ENCODE measurements at regions not wholly inside any gene's neighbourhood (a gene's known extent, or its start where the extent isn't known, plus 50 kb on each side); places are given as distances from the start of the nearest gene placed in this dataset.

- TF ChIP-seq, protein P1, sequence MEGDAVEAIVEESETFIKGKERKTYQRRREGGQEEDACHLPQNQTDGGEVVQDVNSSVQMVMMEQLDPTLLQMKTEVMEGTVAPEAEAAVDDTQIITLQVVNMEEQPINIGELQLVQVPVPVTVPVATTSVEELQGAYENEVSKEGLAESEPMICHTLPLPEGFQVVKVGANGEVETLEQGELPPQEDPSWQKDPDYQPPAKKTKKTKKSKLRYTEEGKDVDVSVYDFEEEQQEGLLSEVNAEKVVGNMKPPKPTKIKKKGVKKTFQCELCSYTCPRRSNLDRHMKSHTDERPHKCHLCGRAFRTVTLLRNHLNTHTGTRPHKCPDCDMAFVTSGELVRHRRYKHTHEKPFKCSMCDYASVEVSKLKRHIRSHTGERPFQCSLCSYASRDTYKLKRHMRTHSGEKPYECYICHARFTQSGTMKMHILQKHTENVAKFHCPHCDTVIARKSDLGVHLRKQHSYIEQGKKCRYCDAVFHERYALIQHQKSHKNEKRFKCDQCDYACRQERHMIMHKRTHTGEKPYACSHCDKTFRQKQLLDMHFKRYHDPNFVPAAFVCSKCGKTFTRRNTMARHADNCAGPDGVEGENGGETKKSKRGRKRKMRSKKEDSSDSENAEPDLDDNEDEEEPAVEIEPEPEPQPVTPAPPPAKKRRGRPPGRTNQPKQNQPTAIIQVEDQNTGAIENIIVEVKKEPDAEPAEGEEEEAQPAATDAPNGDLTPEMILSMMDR (IDR thresholded peaks at IDR 0.05) = no peak
- Mint-ChIP-seq H3K4me1 (no peaks in the 10 kb centered on the region), H3K27ac (no peak overlapping the region), H3K36me3 (no peaks in the 10 kb centered on the region), H3K27me3 (ENCODE audit: low read depth in 2 of 2) (no peaks in the 10 kb centered on the region), H3K4me3 (no peak overlapping the region), H3K9me3 (peaks cover 9 to 13% of the 10 kb centered on the region in 2 donors)
- Histone ChIP-seq H3K4me3 (ENCODE audit: low read length) (no peak overlapping the region), H3K27me3 (ENCODE audit: control insufficient read depth, insufficient read depth, low read length) (no peaks in the 10 kb centered on the region), H3K4me1 (ENCODE audit: control insufficient read depth, insufficient read depth, low read length) (no peaks in the 10 kb centered on the region), H3K36me3 (ENCODE audit: control insufficient read depth, insufficient read depth, low read length) (no peaks in the 10 kb centered on the region), H3K27ac (ENCODE audit: low read length) (no peak overlapping the region), H3K9me3 (ENCODE audit: control insufficient read depth, insufficient read depth, low read length) (peaks cover 4% of the 10 kb centered on the region)
- DNase-seq (no peak), ATAC-seq (no peak)
- intact Hi-C loops (cut with micrococcal nuclease) = no loop called here
- 83% methylated on average over 3 of the region's 3 CpGs for WGBS (ENCODE audit: insufficient coverage)
Measured at GRCh38 chr18:41353777-41354528, 601.1 kb upstream of the PIK3C3 start.

GRCh38 chr18:41351430-41351829, 603.6 kb upstream of the PIK3C3 start:
- Mint-ChIP-seq H3K27ac (no peak overlapping the region), H3K4me3 (no peak overlapping the region), H3K9me3 (peaks cover 6% of the 10 kb centered on the region in 2 donors), H3K27me3 (ENCODE audit: low read depth in 2 of 2) (no peaks in the 10 kb centered on the region), H3K36me3 (no peaks in the 10 kb centered on the region), H3K4me1 (no peaks in the 10 kb centered on the region)
- Histone ChIP-seq H3K27me3 (ENCODE audit: control insufficient read depth, insufficient read depth, low read length) (no peaks in the 10 kb centered on the region), H3K4me1 (ENCODE audit: control insufficient read depth, insufficient read depth, low read length) (no peaks in the 10 kb centered on the region), H3K27ac (ENCODE audit: low read length) (no peak overlapping the region), H3K4me3 (ENCODE audit: low read length) (no peak overlapping the region), H3K9me3 (ENCODE audit: control insufficient read depth, insufficient read depth, low read length) (no peaks in the 10 kb centered on the region), H3K36me3 (ENCODE audit: control insufficient read depth, insufficient read depth, low read length) (no peaks in the 10 kb centered on the region)
- 70% methylated on average over 2 of the region's 3 CpGs for WGBS (ENCODE audit: insufficient coverage)
- TF ChIP-seq, protein P1 (IDR thresholded peaks at IDR 0.05) = no peak
- intact Hi-C loops (cut with micrococcal nuclease) = no loop called here
- DNase-seq = no peak
- ATAC-seq = no peak

DNA sequence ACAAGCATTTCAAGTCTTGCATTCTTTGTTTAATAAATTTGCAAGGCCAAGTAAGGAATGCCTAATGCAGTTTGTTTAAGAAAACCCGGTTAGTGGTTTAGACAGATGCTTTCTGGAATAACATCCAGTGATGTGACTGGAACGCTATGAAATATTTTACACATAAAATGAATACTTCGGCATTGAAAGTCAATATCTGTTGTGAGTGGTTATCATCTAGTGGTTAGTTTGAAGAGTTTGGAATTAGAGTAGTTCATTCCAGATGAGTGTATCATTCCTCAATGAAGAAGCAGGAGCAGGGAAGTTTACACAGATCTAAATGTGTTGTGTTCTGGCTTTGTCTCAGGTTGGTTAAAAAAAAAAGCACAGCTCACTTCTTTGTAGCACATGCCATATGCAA, 608.0 kb upstream of the PIK3C3 start:
- Histone ChIP-seq H3K27ac (ENCODE audit: low read length) (no peak overlapping the region), H3K9me3 (ENCODE audit: control insufficient read depth, insufficient read depth, low read length) (no peaks in the 10 kb centered on the region), H3K27me3 (ENCODE audit: control insufficient read depth, insufficient read depth, low read length) (no peaks in the 10 kb centered on the region), H3K4me1 (ENCODE audit: control insufficient read depth, insufficient read depth, low read length) (no peaks in the 10 kb centered on the region), H3K36me3 (ENCODE audit: control insufficient read depth, insufficient read depth, low read length) (no peaks in the 10 kb centered on the region), H3K4me3 (ENCODE audit: low read length) (no peak overlapping the region)
- intact Hi-C loops (cut with micrococcal nuclease) = no loop called here
- peaks cover 7 to 15% of the 10 kb centered on the region in 2 donors for H3K9me3 Mint-ChIP-seq
- ATAC-seq (no peak), DNase-seq (no peak)
- no peaks in the 10 kb centered on the region for H3K4me1 Mint-ChIP-seq
- H3K36me3 Mint-ChIP-seq = no peaks in the 10 kb centered on the region
- TF ChIP-seq, protein P1 (IDR thresholded peaks at IDR 0.05) = no peak
- H3K27ac Mint-ChIP-seq = no peak overlapping the region
- no peaks in the 10 kb centered on the region for H3K27me3 Mint-ChIP-seq (ENCODE audit: low read depth in 2 of 2)
- H3K4me3 Mint-ChIP-seq = no peak overlapping the region
- 90% methylated on average over 3 of the region's 3 CpGs for WGBS (ENCODE audit: insufficient coverage)

DNA sequence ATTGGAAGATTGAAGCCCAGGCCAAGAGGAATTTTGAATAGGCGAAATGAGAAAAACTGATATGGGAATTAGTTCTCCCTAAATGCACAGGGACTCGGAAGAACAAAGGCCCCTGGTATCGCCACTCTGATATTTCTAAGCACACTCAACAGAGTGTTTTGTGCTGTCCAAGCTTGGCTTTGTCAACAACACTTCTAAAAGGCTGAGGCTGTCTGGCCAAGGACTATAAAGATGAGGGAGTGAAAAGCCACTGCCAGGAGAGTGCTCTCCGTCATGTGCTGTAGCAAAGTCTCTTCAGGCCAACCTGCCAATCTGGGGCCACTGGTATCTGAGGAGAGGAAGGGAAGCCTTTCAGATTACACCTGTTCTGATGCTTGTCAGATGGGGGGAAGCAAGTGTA, 611.2 kb upstream of the PIK3C3 start:
- H3K36me3 ChIP-seq (ENCODE audit: control insufficient read depth, insufficient read depth, low read length) = no peaks in the 10 kb centered on the region
- no peaks in the 10 kb centered on the region for H3K27me3 Mint-ChIP-seq (ENCODE audit: low read depth in 2 of 2)
- ATAC-seq = no peak
- no peaks in the 10 kb centered on the region for H3K4me1 Mint-ChIP-seq
- no peak overlapping the region for H3K27ac ChIP-seq (ENCODE audit: low read length)
- no peak overlapping the region for H3K4me3 ChIP-seq (ENCODE audit: low read length)
- intact Hi-C loops (cut with micrococcal nuclease) = no loop called here
- no peak overlapping the region for H3K4me3 Mint-ChIP-seq
- no peaks in the 10 kb centered on the region for H3K4me1 ChIP-seq (ENCODE audit: control insufficient read depth, insufficient read depth, low read length)
- H3K9me3 Mint-ChIP-seq = peaks cover 12 to 26% of the 10 kb centered on the region in 2 donors
- 81% methylated on average over 4 of the region's 4 CpGs for WGBS (ENCODE audit: insufficient coverage)
- H3K27ac Mint-ChIP-seq = no peak overlapping the region
- no peaks in the 10 kb centered on the region for H3K27me3 ChIP-seq (ENCODE audit: control insufficient read depth, insufficient read depth, low read length)
- no peaks in the 10 kb centered on the region for H3K9me3 ChIP-seq (ENCODE audit: control insufficient read depth, insufficient read depth, low read length)
- DNase-seq = no peak
- TF ChIP-seq, protein P1 (IDR thresholded peaks at IDR 0.05) = no peak
- no peaks in the 10 kb centered on the region for H3K36me3 Mint-ChIP-seq
